WTC11 (cell line): ENCODE measurements at regions not wholly inside any gene's neighbourhood (a gene's known extent, or its start where the extent isn't known, plus 50 kb on each side); places are given as distances from the start of the nearest gene placed in this dataset.

Source experiments
- ESRRA ChIP-seq: sonication (generic); formaldehyde crosslinking; IDR thresholded peaks from 2 replicates; pipeline ENCODE4 v1.8.1; 2022; ENCODE audit warnings: mild to moderate bottlenecking, missing genetic modification reagents, borderline replicate concordance
- FOXJ3 ChIP-seq: sonication (generic); formaldehyde crosslinking; IDR thresholded peaks from 2 replicates; pipeline ENCODE4 v1.9.0; 2021; ENCODE audit warnings: missing genetic modification reagents, mild to moderate bottlenecking, borderline replicate concordance
- TF ChIP-seq, protein P1 (sequence below): fragments of 200-600 bp; IDR thresholded peaks from 2 replicates; pipeline ENCODE4 v1.8.0; 2022; ENCODE audit warnings: antibody characterized with exemption

DNA sequence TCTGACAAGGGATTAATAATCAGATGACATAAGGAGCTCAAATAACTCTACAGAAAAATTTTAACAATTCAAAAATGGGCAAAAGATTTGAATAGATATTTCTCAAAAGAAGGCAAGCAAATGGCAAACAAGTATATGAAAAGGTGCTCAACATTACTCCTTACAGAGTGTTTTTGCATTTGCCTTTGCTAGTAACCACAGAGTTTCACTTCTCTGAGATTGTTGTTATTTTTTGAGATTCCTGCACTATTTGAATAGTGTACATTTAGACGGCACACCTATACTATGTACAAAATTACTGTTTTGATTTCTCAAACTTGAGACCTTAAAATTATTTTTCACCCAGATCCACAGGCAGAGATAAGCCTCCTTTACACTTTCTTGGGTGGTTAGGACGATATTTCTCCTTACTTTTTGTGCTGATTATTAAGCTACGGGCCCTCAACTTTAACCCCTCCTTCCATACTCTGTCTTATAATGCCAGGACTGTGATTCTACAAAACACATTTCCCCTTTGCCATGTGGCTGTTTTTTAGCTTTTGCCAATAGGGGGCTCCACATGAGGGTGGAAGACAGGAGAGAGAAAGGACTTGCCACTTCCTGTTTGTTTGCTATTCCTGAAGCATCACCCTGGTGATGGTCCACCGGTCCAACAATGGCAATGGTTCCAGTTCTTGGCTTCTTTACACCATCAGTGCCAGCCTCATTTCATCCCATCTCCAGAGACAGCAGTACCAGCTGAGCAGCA lies 65.0 kb upstream of the DAP start:
- TF ChIP-seq, protein P1, sequence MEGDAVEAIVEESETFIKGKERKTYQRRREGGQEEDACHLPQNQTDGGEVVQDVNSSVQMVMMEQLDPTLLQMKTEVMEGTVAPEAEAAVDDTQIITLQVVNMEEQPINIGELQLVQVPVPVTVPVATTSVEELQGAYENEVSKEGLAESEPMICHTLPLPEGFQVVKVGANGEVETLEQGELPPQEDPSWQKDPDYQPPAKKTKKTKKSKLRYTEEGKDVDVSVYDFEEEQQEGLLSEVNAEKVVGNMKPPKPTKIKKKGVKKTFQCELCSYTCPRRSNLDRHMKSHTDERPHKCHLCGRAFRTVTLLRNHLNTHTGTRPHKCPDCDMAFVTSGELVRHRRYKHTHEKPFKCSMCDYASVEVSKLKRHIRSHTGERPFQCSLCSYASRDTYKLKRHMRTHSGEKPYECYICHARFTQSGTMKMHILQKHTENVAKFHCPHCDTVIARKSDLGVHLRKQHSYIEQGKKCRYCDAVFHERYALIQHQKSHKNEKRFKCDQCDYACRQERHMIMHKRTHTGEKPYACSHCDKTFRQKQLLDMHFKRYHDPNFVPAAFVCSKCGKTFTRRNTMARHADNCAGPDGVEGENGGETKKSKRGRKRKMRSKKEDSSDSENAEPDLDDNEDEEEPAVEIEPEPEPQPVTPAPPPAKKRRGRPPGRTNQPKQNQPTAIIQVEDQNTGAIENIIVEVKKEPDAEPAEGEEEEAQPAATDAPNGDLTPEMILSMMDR = peak; percentile 28; the same call in 1 of the 2 replicates
- TF ChIP-seq FOXJ3 (CRISPR knock-in tag) (no peak), ESRRA (CRISPR knock-in tag) (no peak)
